ENCODE measurements at regions not wholly inside any gene's neighbourhood (a gene's known extent, or its start where the extent isn't known, plus 50 kb on each side); places are given as distances from the start of the nearest gene placed in this dataset.
"Not testable (repeated sequence)": the region's sequence is repeated elsewhere in the genome, so short reads cannot be mapped to it uniquely, and the experiment has no call there.

GRCh38 chr3:130183689-130184088 is 102.1 kb downstream of the ALG1L2 start:
- not testable (repeated sequence) for TF ChIP-seq CTCF (IDR thresholded peaks at IDR 0.05 in 8 of 11, conservative IDR thresholded peaks at IDR 0.05 in 3 of 11); POLR2A (IDR thresholded peaks at IDR 0.05)

Data from spleen (tissue), 7 donors.